ENCODE measurements at regions not wholly inside any gene's neighbourhood (a gene's known extent, or its start where the extent isn't known, plus 50 kb on each side); places are given as distances from the start of the nearest gene placed in this dataset.

- no peak for TF ChIP-seq CTCF (IDR thresholded peaks at IDR 0.05 in 8 of 11, conservative IDR thresholded peaks at IDR 0.05 in 3 of 11)
- no peak for TF ChIP-seq POLR2AphosphoS5 (IDR thresholded peaks at IDR 0.05)
Observed at GRCh38 chr9:20117482-20117881, 328.6 kb upstream of the SLC24A2 start.

Measured in spleen (tissue), 7 donors.